CD4-positive, alpha-beta T cell (primary cell): ENCODE measurements at regions not wholly inside any gene's neighbourhood (a gene's known extent, or its start where the extent isn't known, plus 50 kb on each side); places are given as distances from the start of the nearest gene placed in this dataset.
"Not testable (repeated sequence)": the region's sequence is repeated elsewhere in the genome, so short reads cannot be mapped to it uniquely, and the experiment has no call there.

Experiments used
- ATAC-seq: fragments of 200-7000 bp; cut with Tn5 transposase; one replicate; pipeline ENCODE4 v1.10.0; 2022; ENCODE audit warnings: mild to moderate bottlenecking; ENCODE audit not compliant: poor library complexity
- CTCF ChIA-PET: fragments of 350-600 bp; sonication (Branson Sonifier 250); formaldehyde crosslinking; loops from one replicate; lab custom pipeline; 2021; ENCODE audit warnings: antibody characterized with exemption, inconsistent platforms; lab: Charles Lee
- POLR2A ChIA-PET: fragments of 350-600 bp; sonication (Branson Sonifier 250); formaldehyde crosslinking; loops from one replicate; lab custom pipeline; 2021; ENCODE audit warnings: antibody characterized with exemption, inconsistent platforms; lab: Charles Lee
- DNase-seq, 14 experiments: peaks; one replicate each; pipeline ENCODE4 v3.0.0-alpha.2; 2013 to 2020; ENCODE audit warnings: mixed read lengths in 2 of 14
- H3K27ac ChIP-seq, 2 donors: one replicate each; pipeline versions ENCODE4 v1.5.1 to v1.7.0; 2013; ENCODE audit warnings: low read length in 2 of 2, low read depth in 1 of 2, mild to moderate bottlenecking in 1 of 2
- H3K27me3 ChIP-seq, 2 experiments: 1 replicate in 1 of 2; 2 replicates in 1 of 2; pipeline versions ENCODE4 v1.6.1 to v1.7.0; 2013; ENCODE audit warnings: low read length in 2 of 2, control low read depth in 1 of 2, mild to moderate bottlenecking in 1 of 2, moderate library complexity in 1 of 2; ENCODE audit not compliant: insufficient read depth in 2 of 2, control insufficient read depth in 1 of 2
- H3K36me3 ChIP-seq: one replicate; pipeline ENCODE4 v1.6.1; 2013; ENCODE audit warnings: low read length, control low read depth; ENCODE audit not compliant: insufficient read depth
- H3K4me1 ChIP-seq: one replicate; pipeline ENCODE4 v1.6.1; 2013; ENCODE audit warnings: low read length, control low read depth; ENCODE audit not compliant: insufficient read depth
- H3K4me3 ChIP-seq: one replicate; pipeline ENCODE4 v1.5.1; 2013; ENCODE audit warnings: mild to moderate bottlenecking, low read length, moderate library complexity
- H3K9me3 ChIP-seq, 2 experiments: 1 replicate in 1 of 2; 2 replicates in 1 of 2; pipeline versions ENCODE4 v1.6.1 to v1.7.0; 2013; ENCODE audit warnings: low read length in 2 of 2, mild to moderate bottlenecking in 2 of 2, control low read depth in 1 of 2, moderate library complexity in 1 of 2; ENCODE audit not compliant: control insufficient read depth in 1 of 2, insufficient read depth in 1 of 2
- H3K27ac Mint-ChIP-seq: one replicate; pipeline ENCODE4 v1.8.0; 2020; ENCODE audit warnings: mixed read lengths
- H3K27me3 Mint-ChIP-seq: one replicate; pipeline ENCODE4 v1.8.0; 2021; ENCODE audit warnings: mixed read lengths
- H3K36me3 Mint-ChIP-seq: one replicate; pipeline ENCODE4 v1.8.0; 2021; ENCODE audit warnings: low read depth, mixed read lengths
- H3K4me1 Mint-ChIP-seq: one replicate; pipeline ENCODE4 v1.8.0; 2021; ENCODE audit warnings: low read depth, mixed read lengths
- H3K4me3 Mint-ChIP-seq: one replicate; pipeline ENCODE4 v1.8.0; 2020; ENCODE audit warnings: mild to moderate bottlenecking, mixed read lengths
- H3K9me3 Mint-ChIP-seq: one replicate; pipeline ENCODE4 v1.8.0; 2020; ENCODE audit warnings: mixed read lengths
- intact Hi-C, 2 experiments: fragments of 100-400 bp; cut with DNase I in 1 of 2; cut with micrococcal nuclease in 1 of 2; formaldehyde crosslinking; loops; one replicate each; pipeline versions ENCODE4 v1.15.1 to v1.9.0; 2023 to 2025; cut with DNase I, micrococcal nuclease
- TF ChIP-seq, protein P1 (sequence below): fragments of 200-600 bp; IDR thresholded peaks from one replicate; pipeline ENCODE4 v1.8.0; 2022; ENCODE audit warnings: antibody characterized with exemption, mild to moderate bottlenecking

DNA sequence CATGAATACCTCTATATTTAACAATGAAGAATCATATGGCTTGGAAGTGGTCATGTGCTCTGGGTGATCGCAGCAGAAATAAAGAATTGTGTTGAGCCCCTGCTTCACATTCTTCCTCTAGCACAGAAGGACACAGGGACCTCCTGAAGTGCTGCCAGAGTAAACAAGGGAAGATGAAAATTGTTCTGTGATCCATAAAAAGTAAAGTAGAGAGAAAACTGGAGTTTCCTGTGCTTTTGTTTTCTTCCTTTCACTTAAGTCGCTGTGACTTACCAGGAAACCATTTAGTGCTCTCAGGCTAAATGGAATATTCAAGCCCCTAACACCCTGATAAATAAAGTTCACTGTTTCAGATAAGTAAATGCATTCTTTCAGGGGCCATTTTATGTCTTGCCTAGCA, 1173.6 kb upstream of the CHAC2 start:
- H3K9me3 ChIP-seq, result no peaks in the 10 kb centered on the region
- Mint-ChIP-seq H3K4me3 (no peak overlapping the region), H3K27ac (no peak overlapping the region), H3K9me3 (peaks cover 11% of the 10 kb centered on the region), H3K27me3 (no peaks in the 10 kb centered on the region), H3K36me3 (no peaks in the 10 kb centered on the region), H3K4me1 (no peaks in the 10 kb centered on the region)
- DNase-seq, result no peak
- POLR2A ChIA-PET, result no interaction called here
- TF ChIP-seq, protein P1, sequence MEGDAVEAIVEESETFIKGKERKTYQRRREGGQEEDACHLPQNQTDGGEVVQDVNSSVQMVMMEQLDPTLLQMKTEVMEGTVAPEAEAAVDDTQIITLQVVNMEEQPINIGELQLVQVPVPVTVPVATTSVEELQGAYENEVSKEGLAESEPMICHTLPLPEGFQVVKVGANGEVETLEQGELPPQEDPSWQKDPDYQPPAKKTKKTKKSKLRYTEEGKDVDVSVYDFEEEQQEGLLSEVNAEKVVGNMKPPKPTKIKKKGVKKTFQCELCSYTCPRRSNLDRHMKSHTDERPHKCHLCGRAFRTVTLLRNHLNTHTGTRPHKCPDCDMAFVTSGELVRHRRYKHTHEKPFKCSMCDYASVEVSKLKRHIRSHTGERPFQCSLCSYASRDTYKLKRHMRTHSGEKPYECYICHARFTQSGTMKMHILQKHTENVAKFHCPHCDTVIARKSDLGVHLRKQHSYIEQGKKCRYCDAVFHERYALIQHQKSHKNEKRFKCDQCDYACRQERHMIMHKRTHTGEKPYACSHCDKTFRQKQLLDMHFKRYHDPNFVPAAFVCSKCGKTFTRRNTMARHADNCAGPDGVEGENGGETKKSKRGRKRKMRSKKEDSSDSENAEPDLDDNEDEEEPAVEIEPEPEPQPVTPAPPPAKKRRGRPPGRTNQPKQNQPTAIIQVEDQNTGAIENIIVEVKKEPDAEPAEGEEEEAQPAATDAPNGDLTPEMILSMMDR, result no peak
- no peak overlapping the region for H3K4me3 ChIP-seq
- CTCF ChIA-PET, result no interaction called here
- H3K36me3 ChIP-seq, result no peaks in the 10 kb centered on the region
- H3K27ac ChIP-seq, result no peak overlapping the region
- H3K4me1 ChIP-seq, result no peaks in the 10 kb centered on the region
- ATAC-seq, result no peak
- intact Hi-C loops, result no loop called here
- H3K27me3 ChIP-seq, result no peaks in the 10 kb centered on the region

DNA sequence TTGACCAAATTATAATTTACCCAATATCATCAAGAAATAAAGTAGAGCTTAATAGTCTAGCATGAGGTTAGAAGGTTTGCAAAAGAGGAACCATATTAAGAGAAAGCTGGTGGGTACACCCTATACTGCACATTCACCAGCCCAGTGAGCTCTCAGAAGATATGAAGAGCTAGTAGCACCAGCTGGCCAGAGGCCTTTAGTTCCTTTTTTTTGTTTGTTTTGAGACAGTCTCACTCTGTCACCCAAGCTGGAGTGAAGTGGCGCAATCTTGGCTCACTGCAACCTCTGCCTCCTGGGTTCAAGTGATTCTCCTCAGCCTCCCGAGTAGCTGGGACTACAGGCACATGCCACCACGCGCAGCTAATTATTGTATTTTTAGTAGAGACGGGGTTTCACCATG, 1183.5 kb upstream of the CHAC2 start:
- H3K27ac Mint-ChIP-seq, DNase-seq, H3K4me3 ChIP-seq, H3K4me3 Mint-ChIP-seq, intact Hi-C loops, H3K4me1 ChIP-seq, CTCF ChIA-PET, POLR2A ChIA-PET, ATAC-seq, H3K27me3 Mint-ChIP-seq, H3K4me1 Mint-ChIP-seq, H3K36me3 Mint-ChIP-seq, H3K27me3 ChIP-seq, H3K27ac ChIP-seq, H3K36me3 ChIP-seq: not testable (repeated sequence)
- peaks cover 7 to 13% of the 10 kb centered on the region in 2 experiments for H3K9me3 ChIP-seq
- peaks cover 12% of the 10 kb centered on the region for H3K9me3 Mint-ChIP-seq

DNA sequence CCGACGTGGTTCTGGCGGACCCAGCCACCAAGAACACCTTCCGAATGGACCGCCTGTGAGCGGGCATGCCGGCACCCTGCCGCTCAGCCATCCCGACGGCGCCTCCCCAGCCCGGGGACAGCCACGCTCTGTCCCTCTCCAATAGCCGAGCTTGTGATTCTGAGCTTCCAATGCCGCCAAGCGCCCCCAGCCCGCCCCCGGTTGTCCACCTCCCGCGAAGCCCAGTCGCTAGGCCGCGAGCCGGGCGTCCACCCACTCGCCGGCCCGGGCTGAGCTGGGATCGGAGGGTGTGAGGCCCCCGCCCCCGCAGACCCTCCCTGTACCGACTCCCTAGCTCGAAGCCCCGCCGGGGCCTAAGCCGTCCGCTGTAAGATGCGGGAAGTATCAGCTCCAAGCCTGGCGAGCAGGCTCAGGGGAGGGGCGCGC, 1195.1 kb upstream of the CHAC2 start:
- Histone ChIP-seq H3K4me3 (no peak overlapping the region), H3K27ac (no peak overlapping the region), H3K9me3 (peaks cover 4 to 31% of the 10 kb centered on the region in 2 experiments), H3K4me1 (no peaks in the 10 kb centered on the region), H3K36me3 (no peaks in the 10 kb centered on the region), H3K27me3 (no peaks in the 10 kb centered on the region)
- ChIA-PET POLR2A (no interaction called here), CTCF (no interaction called here)
- Mint-ChIP-seq H3K9me3 (peaks cover 21% of the 10 kb centered on the region), H3K36me3 (no peaks in the 10 kb centered on the region), H3K4me1 (no peaks in the 10 kb centered on the region), H3K27ac (no peak overlapping the region), H3K27me3 (no peaks in the 10 kb centered on the region), H3K4me3 (no peak overlapping the region)
- intact Hi-C loops, result no loop called here
- ATAC-seq (no peak), DNase-seq (peak in 1 of 14 experiments; percentile 9)
- TF ChIP-seq, protein P1, result no peak
